ENCODE measurements at regions not wholly inside any gene's neighbourhood (a gene's known extent, or its start where the extent isn't known, plus 50 kb on each side); places are given as distances from the start of the nearest gene placed in this dataset. TPM values are rescaled to one million over a fixed set of nuclear protein-coding genes. Genes with fewer than 3 reads are reported as not detected.

DNA sequence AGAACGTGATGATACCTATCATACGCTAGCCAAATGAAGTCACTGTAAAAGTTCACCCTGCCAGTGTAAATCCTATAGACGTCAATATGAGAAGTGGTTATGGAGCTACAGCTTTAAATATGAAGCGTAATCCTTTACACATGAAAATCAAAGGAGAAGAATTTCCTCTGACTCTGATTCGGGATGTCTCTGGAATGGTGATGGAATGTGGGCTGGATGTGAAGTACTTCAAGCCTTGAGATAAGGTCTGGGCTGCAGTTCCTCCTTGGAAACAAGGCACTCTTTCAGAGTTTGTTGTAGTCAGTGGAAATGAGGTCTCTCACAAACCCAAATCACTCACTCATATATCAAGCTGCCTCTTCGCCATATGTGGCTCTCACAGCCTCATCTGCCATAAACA, 53.1 kb upstream of the NAP1L1 start:
- H3K9me3 ChIP-seq (ENCODE audit: control insufficient read depth in 3 of 3, low read length in 3 of 3), result peaks cover 2 to 7% (median 3%) of the 10 kb centered on the region in 3 donors
- no peaks in the 10 kb centered on the region for H3K36me3 ChIP-seq (ENCODE audit: control insufficient read depth in 3 of 3, insufficient read depth in 3 of 3, low read length in 3 of 3)
- H3K4me3 ChIP-seq (ENCODE audit: low read length in 3 of 3), result no peak overlapping the region
- H3K4me1 ChIP-seq (ENCODE audit: control insufficient read depth in 3 of 3, insufficient read depth in 3 of 3, low read length in 3 of 3), result no peaks in the 10 kb centered on the region
- no peak overlapping the region for H3K9ac ChIP-seq (ENCODE audit: low read depth in 1 of 3, low read length in 3 of 3)
- no peak overlapping the region for H3K27ac ChIP-seq (ENCODE audit: low read depth, low read length)
- no peaks in the 10 kb centered on the region for H3K27me3 ChIP-seq (ENCODE audit: control insufficient read depth in 3 of 3, insufficient read depth in 3 of 3, low read length in 3 of 3)

DNA sequence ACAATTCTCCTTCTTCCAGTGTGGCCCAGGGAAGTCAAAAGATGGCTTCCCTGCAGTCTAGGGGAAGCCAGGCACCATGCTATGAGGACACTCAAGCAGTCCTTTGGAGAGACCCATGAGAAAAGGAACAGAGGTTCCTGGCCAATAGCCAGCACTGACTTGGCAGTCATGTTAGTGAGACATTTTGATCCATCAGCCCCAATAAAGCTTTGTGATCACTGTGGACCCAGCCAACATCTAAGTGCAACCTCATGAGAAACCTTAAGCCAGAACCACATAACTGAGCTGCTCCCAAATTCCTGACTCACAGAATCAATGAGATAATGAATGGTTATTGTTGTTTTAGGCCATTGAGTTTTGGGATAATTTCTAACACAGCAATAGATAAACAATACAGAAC, 51.0 kb upstream of the NAP1L1 start:
- Histone ChIP-seq H3K9ac (ENCODE audit: low read depth in 1 of 3, low read length in 3 of 3) (no peak overlapping the region), H3K36me3 (ENCODE audit: control insufficient read depth in 3 of 3, insufficient read depth in 3 of 3, low read length in 3 of 3) (no peaks in the 10 kb centered on the region), H3K4me3 (ENCODE audit: low read length in 3 of 3) (no peak overlapping the region), H3K4me1 (ENCODE audit: control insufficient read depth in 3 of 3, insufficient read depth in 3 of 3, low read length in 3 of 3) (no peaks in the 10 kb centered on the region), H3K27ac (ENCODE audit: low read depth, low read length) (no peak overlapping the region), H3K9me3 (ENCODE audit: control insufficient read depth in 3 of 3, low read length in 3 of 3) (peaks cover 2 to 7% (median 3%) of the 10 kb centered on the region in 3 donors), H3K27me3 (ENCODE audit: control insufficient read depth in 3 of 3, insufficient read depth in 3 of 3, low read length in 3 of 3) (no peaks in the 10 kb centered on the region)

Small RNAs in the stretch of these regions (small RNA-seq; reads per million reads assigned to genes)
- gene RNU6-1271P, result not detected
